Pancreas (tissue), 10 donors: ENCODE measurements at regions not wholly inside any gene's neighbourhood (a gene's known extent, or its start where the extent isn't known, plus 50 kb on each side); places are given as distances from the start of the nearest gene placed in this dataset.

ENCODE experiments used
- ATAC-seq, 4 donors: fragments of 200-7000 bp; cut with Tn5 transposase; one replicate each; pipeline versions ENCODE4 v1.8.0 to v1.9.1; 2020; ENCODE audit warnings: mild to moderate bottlenecking in 4 of 4, moderate library complexity in 4 of 4
- DNase-seq, 6 donors: peaks; one replicate each; pipeline ENCODE4 v3.0.0-alpha.2; 2020
- FAIRE-seq: peaks from 2 replicates; lab custom pipeline; 2012; peaks lifted over from hg19 to GRCh38; lab: Jason Lieb, UNC
- H3K27ac ChIP-seq, 4 donors: fragments of 200-600 bp; sonication (generic); 1 replicate in 3 of 4; 2 replicates in 1 of 4; pipeline versions ENCODE4 v1.5.0 to v1.8.0; 2020
- H3K27me3 ChIP-seq, 4 donors: fragments of 200-600 bp; one replicate each; pipeline ENCODE4 v1.8.0; 2021
- H3K36me3 ChIP-seq, 3 donors: fragments of 200-600 bp; sonication (generic) in 1 of 3; one replicate each; pipeline versions ENCODE4 v1.5.0 to v1.8.0; 2020 to 2021
- H3K4me1 ChIP-seq, 3 donors: fragments of 200-600 bp; one replicate each; pipeline ENCODE4 v1.8.0; 2021
- H3K4me3 ChIP-seq, 4 donors: fragments of 200-600 bp; sonication (generic) in 2 of 4; one replicate each; pipeline versions ENCODE4 v1.5.0 to v1.8.0; 2020 to 2021
- H3K9me3 ChIP-seq, 4 donors: fragments of 200-600 bp; one replicate each; pipeline ENCODE4 v1.8.0; 2021
- CTCF ChIP-seq, 4 donors: fragments of 200-600 bp; sonication (generic) in 3 of 4; IDR thresholded peaks; one replicate each; pipeline versions ENCODE4 v1.5.0 to v1.8.0; 2021; ENCODE audit warnings: antibody characterized with exemption in 4 of 4
- WGBS, 2 donors: extraction: QIAGEN DNeasy Blood & Tissue Kit; methylation state at CpG; one replicate each; pipeline ENCODE4 v1.1.7; 2013; 5-methylcytosine and 5-hydroxymethylcytosine counted together
- intact Hi-C, 3 donors: fragments of 100-400 bp; cut with DNase I; formaldehyde crosslinking; loops; one replicate each; pipeline versions ENCODE4 v1.11.1 to v1.14.2; 2022
- donor health status: healthy with polysubstance abuse.
- donor health status: DM: no; HTN: no; CAD: no; lungs with moderate emphysema.
- donor health status: DM: no; HTN: no; CAD: no.
- donor health status: control.
- donor health status: control.
- donor health status: Bipolar disorder and iron deficiency.
- donor health status: DM: yes; HTN: yes; CAD: no.
- donor health status: DM: no; HTN: no; CAD: no.
- donor health status: DM: no; HTN: no; CAD: no.
- donor health status: DM: yes; HTN: yes; CAD: no.

DNA sequence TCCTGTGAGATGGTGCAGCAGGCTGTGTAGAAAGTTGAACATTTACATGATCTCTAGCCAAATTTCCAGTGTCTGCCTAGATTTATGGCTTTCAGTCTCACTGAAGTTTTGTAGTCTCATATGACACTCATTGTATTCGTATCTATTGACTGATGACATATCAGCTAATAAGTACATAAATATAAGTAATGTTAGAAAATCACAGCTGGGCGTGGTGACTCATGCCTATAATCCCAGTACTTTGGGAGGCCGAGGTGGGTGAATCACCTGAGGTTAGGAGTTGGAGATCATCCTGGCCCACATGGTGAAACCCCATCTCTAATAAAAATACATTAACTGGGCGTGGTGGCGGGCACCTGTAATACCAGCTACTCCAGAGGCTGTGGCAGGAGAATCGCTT lies 54.7 kb upstream of the HTR2A start:
- no peaks in the 10 kb centered on the region for H3K27me3 ChIP-seq
- no peak for TF ChIP-seq CTCF (IDR thresholded peaks at IDR 0.05)
- no peak overlapping the region for H3K27ac ChIP-seq
- no peak overlapping the region for H3K4me3 ChIP-seq
- intact Hi-C loops, result no loop called here
- no peak for FAIRE-seq
- 63 to 80% methylated on average over 6 of the region's 6 CpGs for WGBS, 2 donors
- no peaks in the 10 kb centered on the region for H3K9me3 ChIP-seq
- H3K4me1 ChIP-seq, result no peaks in the 10 kb centered on the region
- ATAC-seq, result no peak
- no peaks in the 10 kb centered on the region for H3K36me3 ChIP-seq
- DNase-seq, result no peak

DNA sequence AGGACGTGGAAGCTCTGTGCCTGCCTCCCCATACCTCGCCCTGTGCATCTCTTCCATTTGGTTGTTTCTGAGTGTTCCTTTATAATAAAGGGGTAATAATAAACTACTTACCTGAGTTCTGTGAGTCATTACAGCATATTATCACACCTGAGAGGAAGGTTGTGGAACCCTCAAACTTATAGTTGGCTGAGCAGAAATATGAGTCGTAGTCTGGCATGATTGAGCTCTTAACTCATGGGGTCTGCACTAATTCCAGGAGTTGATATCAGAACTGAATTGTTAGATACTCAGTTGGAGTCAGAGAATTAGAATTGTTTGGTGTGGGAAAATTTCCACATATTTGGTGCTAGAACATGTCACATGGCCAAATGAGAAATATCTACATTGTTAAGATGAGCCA lies 52.4 kb upstream of the HTR2A start:
- ATAC-seq (no peak), DNase-seq (no peak), FAIRE-seq (no peak)
- WGBS, 2 donors, result 80 to 88% methylated on average over 3 of the region's 3 CpGs
- no peak overlapping the region for H3K4me3 ChIP-seq
- intact Hi-C loops, result no loop called here
- H3K36me3 ChIP-seq, result no peaks in the 10 kb centered on the region
- no peaks in the 10 kb centered on the region for H3K27me3 ChIP-seq
- H3K9me3 ChIP-seq, result no peaks in the 10 kb centered on the region
- no peak overlapping the region for H3K27ac ChIP-seq
- TF ChIP-seq CTCF (IDR thresholded peaks at IDR 0.05), result no peak
- no peaks in the 10 kb centered on the region for H3K4me1 ChIP-seq

- H3K9me3 ChIP-seq, result no peaks in the 10 kb centered on the region
- FAIRE-seq (no peak), ATAC-seq (no peak), DNase-seq (no peak)
- H3K4me3 ChIP-seq, result no peak overlapping the region
- no peaks in the 10 kb centered on the region for H3K36me3 ChIP-seq
- intact Hi-C loops, result no loop called here
- no peaks in the 10 kb centered on the region for H3K27me3 ChIP-seq
- 72 to 76% methylated on average over 4 of the region's 4 CpGs for WGBS, 2 donors
- no peaks in the 10 kb centered on the region for H3K4me1 ChIP-seq
- no peak overlapping the region for H3K27ac ChIP-seq
- TF ChIP-seq CTCF (IDR thresholded peaks at IDR 0.05), result no peak
Observed at GRCh38 chr13:46948338-46948737, 51.5 kb upstream of the HTR2A start.

- no peak for DNase-seq
- intact Hi-C loops, result no loop called here
- Histone ChIP-seq H3K36me3 (no peaks in the 10 kb centered on the region), H3K27me3 (no peaks in the 10 kb centered on the region), H3K9me3 (no peaks in the 10 kb centered on the region), H3K4me3 (no peak overlapping the region), H3K27ac (no peak overlapping the region), H3K4me1 (no peaks in the 10 kb centered on the region)
- no peak for ATAC-seq
- 55 to 68% methylated on average over 4 of the region's 4 CpGs for WGBS, 2 donors
- TF ChIP-seq CTCF (IDR thresholded peaks at IDR 0.05), result no peak
- FAIRE-seq, result no peak
Observed at GRCh38 chr13:46947425-46948191, 50.8 kb upstream of the HTR2A start.
